ENCODE measurements at regions not wholly inside any gene's neighbourhood (a gene's known extent, or its start where the extent isn't known, plus 50 kb on each side); places are given as distances from the start of the nearest gene placed in this dataset.

- peaks cover 13% of the 10 kb centered on the region; the same call in 1 of the 2 replicates for H3K4me1 ChIP-seq (ENCODE audit: low read length)
- H2AFZ ChIP-seq (ENCODE audit: low read length) = no peak overlapping the region
- H3K27me3 ChIP-seq (replicated peaks; ENCODE audit: insufficient read depth, low read length) = no peaks in the 10 kb centered on the region
- peaks cover 2% of the 10 kb centered on the region; the same call in 1 of the 2 replicates for H3K36me3 ChIP-seq (replicated peaks; ENCODE audit: insufficient read depth, low read length)
- H3K4me3 ChIP-seq (ENCODE audit: low read length) = no peak overlapping the region
- peaks cover 39% of the 10 kb centered on the region for H4K20me1 ChIP-seq (ENCODE audit: insufficient read depth, low read length)
- H3K9ac ChIP-seq (ENCODE audit: low read length) = no peak overlapping the region
- no peaks in the 10 kb centered on the region for H3K9me2 ChIP-seq (replicated peaks; ENCODE audit: insufficient read depth, low read length)
- peaks cover 4% of the 10 kb centered on the region for H3F3A ChIP-seq (ENCODE audit: insufficient read depth, low read length)
- DNase-seq = no peak
- no peak overlapping the region for H3K27ac ChIP-seq (ENCODE audit: low read length)
- no peak overlapping the region for H3K4me2 ChIP-seq (ENCODE audit: low read depth, low read length)
- no peak for TF ChIP-seq EZH2 (optimal IDR thresholded peaks at IDR 0.05; ENCODE audit: low read depth, low read length)
- no peak for TF ChIP-seq EZH2phosphoT487 (IDR thresholded peaks at IDR 0.05; ENCODE audit: low read length)
- no peak for TF ChIP-seq CTCF (IDR thresholded peaks at IDR 0.05; ENCODE audit: low read length)
- H3K79me2 ChIP-seq (ENCODE audit: low read length) = peaks cover 100% of the 10 kb centered on the region
- no peaks in the 10 kb centered on the region for H3K9me3 ChIP-seq (replicated peaks; ENCODE audit: insufficient read depth, low read length)
Observed at GRCh38 chr7:130954918-130955564, 221.0 kb upstream of the KLF14 start.

- no peak overlapping the region for H3K27ac ChIP-seq (ENCODE audit: low read length)
- peaks cover 2% of the 10 kb centered on the region; the same call in 1 of the 2 replicates for H3K36me3 ChIP-seq (replicated peaks; ENCODE audit: insufficient read depth, low read length)
Observed at GRCh38 chr7:130955565-130955919, 221.5 kb upstream of the KLF14 start.

GRCh38 chr7:130956417-130957136 lies 222.6 kb upstream of the KLF14 start:
- Histone ChIP-seq H4K20me1 (ENCODE audit: insufficient read depth, low read length) (peaks cover 31% of the 10 kb centered on the region), H3K27ac (ENCODE audit: low read length) (no peak overlapping the region), H3K27me3 (replicated peaks; ENCODE audit: insufficient read depth, low read length) (no peaks in the 10 kb centered on the region), H3K79me2 (ENCODE audit: low read length) (peaks cover 90% of the 10 kb centered on the region), H3K9ac (ENCODE audit: low read length) (no peak overlapping the region), H3K36me3 (replicated peaks; ENCODE audit: insufficient read depth, low read length) (peaks cover 2% of the 10 kb centered on the region; the same call in 1 of the 2 replicates), H3K4me1 (ENCODE audit: low read length) (peaks cover 13% of the 10 kb centered on the region; the same call in 1 of the 2 replicates), H3F3A (ENCODE audit: insufficient read depth, low read length) (peaks cover 19% of the 10 kb centered on the region), H3K4me2 (ENCODE audit: low read depth, low read length) (no peak overlapping the region), H3K9me2 (replicated peaks; ENCODE audit: insufficient read depth, low read length) (no peaks in the 10 kb centered on the region), H3K9me3 (replicated peaks; ENCODE audit: insufficient read depth, low read length) (no peaks in the 10 kb centered on the region), H3K4me3 (ENCODE audit: low read length) (no peak overlapping the region), H2AFZ (ENCODE audit: low read length) (no peak overlapping the region)
- DNase-seq = no peak
- TF ChIP-seq EZH2phosphoT487 (IDR thresholded peaks at IDR 0.05; ENCODE audit: low read length) = no peak
- TF ChIP-seq CTCF (IDR thresholded peaks at IDR 0.05; ENCODE audit: low read length) = no peak
- no peak for TF ChIP-seq EZH2 (optimal IDR thresholded peaks at IDR 0.05; ENCODE audit: low read depth, low read length)

More at GRCh38 chr7:130955565-130955919, 221.5 kb upstream of the KLF14 start:
- no peak for TF ChIP-seq CTCF (IDR thresholded peaks at IDR 0.05; ENCODE audit: low read length)
- no peak for TF ChIP-seq EZH2phosphoT487 (IDR thresholded peaks at IDR 0.05; ENCODE audit: low read length)
- no peak for TF ChIP-seq EZH2 (optimal IDR thresholded peaks at IDR 0.05; ENCODE audit: low read depth, low read length)
- H4K20me1 ChIP-seq (ENCODE audit: insufficient read depth, low read length) = peaks cover 36% of the 10 kb centered on the region
- no peak overlapping the region for H3K9ac ChIP-seq (ENCODE audit: low read length)
- H3K9me2 ChIP-seq (replicated peaks; ENCODE audit: insufficient read depth, low read length) = no peaks in the 10 kb centered on the region
- no peak for DNase-seq
- peaks cover 13% of the 10 kb centered on the region; the same call in 1 of the 2 replicates for H3K4me1 ChIP-seq (ENCODE audit: low read length)
- no peaks in the 10 kb centered on the region for H3K9me3 ChIP-seq (replicated peaks; ENCODE audit: insufficient read depth, low read length)
- H2AFZ ChIP-seq (ENCODE audit: low read length) = no peak overlapping the region
- H3F3A ChIP-seq (ENCODE audit: insufficient read depth, low read length) = peaks cover 9% of the 10 kb centered on the region
- H3K27me3 ChIP-seq (replicated peaks; ENCODE audit: insufficient read depth, low read length) = no peaks in the 10 kb centered on the region
- peaks cover 100% of the 10 kb centered on the region for H3K79me2 ChIP-seq (ENCODE audit: low read length)
- no peak overlapping the region for H3K4me3 ChIP-seq (ENCODE audit: low read length)
- H3K4me2 ChIP-seq (ENCODE audit: low read depth, low read length) = no peak overlapping the region
